ENCODE measurements at regions not wholly inside any gene's neighbourhood (a gene's known extent, or its start where the extent isn't known, plus 50 kb on each side); places are given as distances from the start of the nearest gene placed in this dataset.

GRCh38 chr14:42921901-42922300 is 1315.2 kb downstream of the LRFN5 start:
- intact Hi-C loops (cut with DNase I; ENCODE audit: low total_unique reads) (no loop called here), in situ Hi-C loops (cut with MboI; ENCODE audit: low pct_ligation_motif_present in 1 of 4, low pct_unique_long_range_greater_than_20kb in 1 of 4, low sequenced_read_pairs in 3 of 4) (no loop called here)
- WGBS, 2 donors (ENCODE audit: low coverage in 1 of 2) = 57 to 78% methylated on average over 1 of the region's 1 CpG

DNA sequence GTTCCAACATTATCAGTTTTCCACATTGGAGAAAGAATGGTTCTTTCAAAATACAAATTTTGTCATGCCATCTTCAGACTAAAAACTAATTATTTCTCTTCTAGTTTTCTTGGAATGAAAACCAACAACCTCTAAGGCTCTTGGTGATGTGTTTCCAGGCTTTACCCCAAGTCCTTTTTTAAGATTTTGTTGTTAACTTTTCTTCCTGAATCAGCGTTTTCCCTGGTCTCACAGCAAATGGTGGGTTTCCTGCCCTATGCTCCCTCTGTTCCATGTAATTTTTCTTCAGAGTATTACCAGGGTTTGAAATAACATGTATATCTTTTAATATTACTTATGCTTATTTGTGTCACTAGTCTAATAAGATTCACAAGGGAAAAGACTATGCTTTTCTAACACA is 1311.9 kb downstream of the LRFN5 start:
- in situ Hi-C loops (cut with MboI; ENCODE audit: low pct_ligation_motif_present in 1 of 4, low pct_unique_long_range_greater_than_20kb in 1 of 4, low sequenced_read_pairs in 3 of 4) (no loop called here), intact Hi-C loops (cut with DNase I; ENCODE audit: low total_unique reads) (no loop called here)
- no peak overlapping the region for H3K27ac ChIP-seq
- no peak for TF ChIP-seq CTCF (IDR thresholded peaks at IDR 0.05)
- TF ChIP-seq POLR2AphosphoS5 (IDR thresholded peaks at IDR 0.05) = no peak
- TF ChIP-seq EP300 (IDR thresholded peaks at IDR 0.05; ENCODE audit: low read depth) = no peak
- TF ChIP-seq POLR2A (IDR thresholded peaks at IDR 0.05) = no peak
- no peak for DNase-seq
- H3K4me3 ChIP-seq = no peak overlapping the region
- H3K36me3 ChIP-seq = no peaks in the 10 kb centered on the region
- WGBS, 2 donors (ENCODE audit: low coverage in 1 of 2) = 82 to 88% methylated on average over 1 of the region's 1 CpG
- H3K4me1 ChIP-seq = no peaks in the 10 kb centered on the region
- no peaks in the 10 kb centered on the region for H3K9me3 ChIP-seq
- H3K27me3 ChIP-seq = no peaks in the 10 kb centered on the region

More at GRCh38 chr14:42921901-42922300, 1315.2 kb downstream of the LRFN5 start:
- Histone ChIP-seq H3K27me3 (no peaks in the 10 kb centered on the region), H3K36me3 (no peaks in the 10 kb centered on the region), H3K9me3 (no peaks in the 10 kb centered on the region), H3K4me1 (no peaks in the 10 kb centered on the region), H3K27ac (no peak overlapping the region), H3K4me3 (no peak overlapping the region)
- no peak for DNase-seq
- TF ChIP-seq EP300 (IDR thresholded peaks at IDR 0.05; ENCODE audit: low read depth) = no peak
- TF ChIP-seq POLR2AphosphoS5 (IDR thresholded peaks at IDR 0.05) = no peak
- no peak for TF ChIP-seq POLR2A (IDR thresholded peaks at IDR 0.05)
- TF ChIP-seq CTCF (IDR thresholded peaks at IDR 0.05) = no peak

- in situ Hi-C loops (cut with MboI; ENCODE audit: low pct_ligation_motif_present in 1 of 4, low pct_unique_long_range_greater_than_20kb in 1 of 4, low sequenced_read_pairs in 3 of 4) (no loop called here), intact Hi-C loops (cut with DNase I; ENCODE audit: low total_unique reads) (no loop called here)
- Histone ChIP-seq H3K27me3 (no peaks in the 10 kb centered on the region), H3K4me3 (no peak overlapping the region), H3K9me3 (no peaks in the 10 kb centered on the region), H3K4me1 (no peaks in the 10 kb centered on the region), H3K36me3 (no peaks in the 10 kb centered on the region), H3K27ac (no peak overlapping the region)
- DNase-seq = no peak
- TF ChIP-seq CTCF (IDR thresholded peaks at IDR 0.05) (peak in 2 of 5 experiments; percentile 13), POLR2A (IDR thresholded peaks at IDR 0.05) (no peak)
Measured at GRCh38 chr14:42911642-42912041, 1305.0 kb downstream of the LRFN5 start.

DNA sequence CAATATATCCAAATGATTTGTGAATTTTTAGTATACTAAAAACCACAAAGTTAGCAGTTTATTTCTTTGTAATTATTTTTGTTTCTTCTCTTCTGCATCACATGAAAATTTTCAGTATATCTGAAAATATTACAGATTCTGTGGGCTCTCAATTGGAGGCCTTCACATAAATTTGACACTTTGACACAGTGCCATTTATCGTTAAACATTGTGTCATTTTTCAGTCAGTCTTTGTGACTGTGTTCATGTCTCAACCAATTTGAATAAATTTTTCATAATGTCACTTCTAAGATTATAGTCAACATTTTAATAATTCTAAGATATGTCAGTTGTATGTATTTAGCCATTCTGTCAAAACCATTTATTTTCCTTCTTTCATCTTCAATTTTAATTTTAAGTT is 1303.0 kb downstream of the LRFN5 start:
- intact Hi-C loops (cut with DNase I; ENCODE audit: low total_unique reads) = no loop called here

More for the DNA sequence above, 1303.0 kb downstream of the LRFN5 start:
- Histone ChIP-seq H3K9me3 (no peaks in the 10 kb centered on the region), H3K4me3 (no peak overlapping the region), H3K36me3 (no peaks in the 10 kb centered on the region), H3K27me3 (no peaks in the 10 kb centered on the region), H3K4me1 (no peaks in the 10 kb centered on the region), H3K27ac (no peak overlapping the region)
- in situ Hi-C loops (cut with MboI; ENCODE audit: low pct_ligation_motif_present in 1 of 4, low pct_unique_long_range_greater_than_20kb in 1 of 4, low sequenced_read_pairs in 3 of 4) = no loop called here
- WGBS, 2 donors (ENCODE audit: low coverage in 1 of 2) = 92 to 100% methylated on average over 1 of the region's 1 CpG
- DNase-seq = no peak
- TF ChIP-seq POLR2AphosphoS5 (IDR thresholded peaks at IDR 0.05) = no peak
- TF ChIP-seq EP300 (IDR thresholded peaks at IDR 0.05; ENCODE audit: low read depth) = no peak
- TF ChIP-seq CTCF (IDR thresholded peaks at IDR 0.05) = no peak
- TF ChIP-seq POLR2A (IDR thresholded peaks at IDR 0.05) = no peak
